ENCODE measurements at regions not wholly inside any gene's neighbourhood (a gene's known extent, or its start where the extent isn't known, plus 50 kb on each side); places are given as distances from the start of the nearest gene placed in this dataset.

GRCh38 chr4:72786401-72786990 lies 217.5 kb upstream of the ADAMTS3 start:
- no peak for DNase-seq (ENCODE audit: extremely low spot score in 2 of 2)
- Histone ChIP-seq H3K9me3 (no peaks in the 10 kb centered on the region), H3K4me1 (no peaks in the 10 kb centered on the region), H3K27ac (no peak overlapping the region), H3K27me3 (no peaks in the 10 kb centered on the region), H3K4me3 (no peak overlapping the region), H3K36me3 (no peaks in the 10 kb centered on the region)
- intact Hi-C loops (cut with DNase I), result no loop called here
- TF ChIP-seq POLR2A (IDR thresholded peaks at IDR 0.05) (no peak), POLR2AphosphoS5 (IDR thresholded peaks at IDR 0.05; ENCODE audit: insufficient read depth in 1 of 2, low read depth in 1 of 2) (no peak)

- no peak overlapping the region for H3K4me3 ChIP-seq
- no peak for TF ChIP-seq POLR2AphosphoS5 (IDR thresholded peaks at IDR 0.05; ENCODE audit: insufficient read depth in 1 of 2, low read depth in 1 of 2)
- no peak for TF ChIP-seq POLR2A (IDR thresholded peaks at IDR 0.05)
- TF ChIP-seq, protein P1, sequence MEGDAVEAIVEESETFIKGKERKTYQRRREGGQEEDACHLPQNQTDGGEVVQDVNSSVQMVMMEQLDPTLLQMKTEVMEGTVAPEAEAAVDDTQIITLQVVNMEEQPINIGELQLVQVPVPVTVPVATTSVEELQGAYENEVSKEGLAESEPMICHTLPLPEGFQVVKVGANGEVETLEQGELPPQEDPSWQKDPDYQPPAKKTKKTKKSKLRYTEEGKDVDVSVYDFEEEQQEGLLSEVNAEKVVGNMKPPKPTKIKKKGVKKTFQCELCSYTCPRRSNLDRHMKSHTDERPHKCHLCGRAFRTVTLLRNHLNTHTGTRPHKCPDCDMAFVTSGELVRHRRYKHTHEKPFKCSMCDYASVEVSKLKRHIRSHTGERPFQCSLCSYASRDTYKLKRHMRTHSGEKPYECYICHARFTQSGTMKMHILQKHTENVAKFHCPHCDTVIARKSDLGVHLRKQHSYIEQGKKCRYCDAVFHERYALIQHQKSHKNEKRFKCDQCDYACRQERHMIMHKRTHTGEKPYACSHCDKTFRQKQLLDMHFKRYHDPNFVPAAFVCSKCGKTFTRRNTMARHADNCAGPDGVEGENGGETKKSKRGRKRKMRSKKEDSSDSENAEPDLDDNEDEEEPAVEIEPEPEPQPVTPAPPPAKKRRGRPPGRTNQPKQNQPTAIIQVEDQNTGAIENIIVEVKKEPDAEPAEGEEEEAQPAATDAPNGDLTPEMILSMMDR (IDR thresholded peaks at IDR 0.05), result no peak
- no peaks in the 10 kb centered on the region for H3K27me3 ChIP-seq
- no peaks in the 10 kb centered on the region for H3K9me3 ChIP-seq
- no peaks in the 10 kb centered on the region for H3K4me1 ChIP-seq
- no peaks in the 10 kb centered on the region for H3K36me3 ChIP-seq
- DNase-seq (ENCODE audit: extremely low spot score in 2 of 2), result no peak
- no peak overlapping the region for H3K27ac ChIP-seq
- intact Hi-C loops (cut with DNase I), result no loop called here
These were observed 210.2 kb upstream of the ADAMTS3 start for GRCh38 chr4:72779241-72779640.

- Histone ChIP-seq H3K36me3 (no peaks in the 10 kb centered on the region), H3K4me1 (no peaks in the 10 kb centered on the region), H3K9me3 (no peaks in the 10 kb centered on the region), H3K27ac (no peak overlapping the region), H3K27me3 (no peaks in the 10 kb centered on the region), H3K4me3 (no peak overlapping the region)
- intact Hi-C loops (cut with DNase I), result no loop called here
- TF ChIP-seq POLR2AphosphoS5 (IDR thresholded peaks at IDR 0.05; ENCODE audit: insufficient read depth in 1 of 2, low read depth in 1 of 2) (no peak), POLR2A (IDR thresholded peaks at IDR 0.05) (no peak)
- TF ChIP-seq, protein P1 (IDR thresholded peaks at IDR 0.05), result no peak
- DNase-seq (ENCODE audit: extremely low spot score in 2 of 2), result no peak
These were observed 208.4 kb upstream of the ADAMTS3 start for GRCh38 chr4:72777436-72777835.

DNA sequence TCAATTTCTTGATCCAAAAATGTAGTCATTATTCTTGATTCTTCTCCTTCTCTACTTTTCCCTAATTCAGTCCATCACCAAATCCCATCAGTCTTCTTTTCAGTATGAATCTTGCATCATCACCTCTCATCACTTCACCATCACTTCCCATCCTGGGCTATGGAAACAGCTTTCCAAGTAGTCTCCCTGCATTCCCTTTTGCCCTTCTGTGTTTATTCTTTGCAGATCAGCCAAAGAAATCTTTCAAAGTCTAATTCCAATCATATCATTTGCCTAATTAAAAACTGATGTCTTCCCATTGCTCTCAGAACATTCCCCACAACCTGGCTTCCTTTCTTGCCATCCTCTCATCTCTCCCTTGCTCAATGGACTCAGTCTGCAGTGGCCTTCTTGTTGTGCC lies 201.7 kb upstream of the ADAMTS3 start:
- intact Hi-C loops (cut with DNase I), result no loop called here

GRCh38 chr4:72768364-72768763 lies 199.3 kb upstream of the ADAMTS3 start:
- no peak overlapping the region for H3K4me3 ChIP-seq
- TF ChIP-seq, protein P1 (IDR thresholded peaks at IDR 0.05), result no peak
- TF ChIP-seq POLR2AphosphoS5 (IDR thresholded peaks at IDR 0.05; ENCODE audit: insufficient read depth in 1 of 2, low read depth in 1 of 2) (no peak), POLR2A (IDR thresholded peaks at IDR 0.05) (no peak)
- DNase-seq (ENCODE audit: extremely low spot score in 2 of 2), result no peak
- H3K4me1 ChIP-seq, result no peaks in the 10 kb centered on the region
- intact Hi-C loops (cut with DNase I), result no loop called here
- H3K27ac ChIP-seq, result no peak overlapping the region
- H3K9me3 ChIP-seq, result no peaks in the 10 kb centered on the region
- no peaks in the 10 kb centered on the region for H3K27me3 ChIP-seq
- H3K36me3 ChIP-seq, result no peaks in the 10 kb centered on the region

More for the DNA sequence above, 201.7 kb upstream of the ADAMTS3 start:
- Histone ChIP-seq H3K4me3 (no peak overlapping the region), H3K27ac (no peak overlapping the region), H3K9me3 (no peaks in the 10 kb centered on the region), H3K4me1 (no peaks in the 10 kb centered on the region), H3K27me3 (no peaks in the 10 kb centered on the region), H3K36me3 (no peaks in the 10 kb centered on the region)
- no peak for DNase-seq (ENCODE audit: extremely low spot score in 2 of 2)
- no peak for TF ChIP-seq POLR2A (IDR thresholded peaks at IDR 0.05)
- no peak for TF ChIP-seq POLR2AphosphoS5 (IDR thresholded peaks at IDR 0.05; ENCODE audit: insufficient read depth in 1 of 2, low read depth in 1 of 2)
- TF ChIP-seq, protein P1 (IDR thresholded peaks at IDR 0.05), result no peak
